K562 (cell line): ENCODE measurements at regions not wholly inside any gene's neighbourhood (a gene's known extent, or its start where the extent isn't known, plus 50 kb on each side); places are given as distances from the start of the nearest gene placed in this dataset.

Source experiments
- ATAC-seq: fragments of 200-7000 bp; cut with Tn5 transposase; 3 replicates; pipeline ENCODE4 v1.9.1; 2020; ENCODE audit warnings: moderate library complexity
- BruUV-seq: library from RNA; stranded (reverse); fragments of 400-500 nt; replicated peaks from 2 replicates; lab custom pipeline; 2021; lab: Mats Ljungman, UMichigan
- CTCF ChIA-PET: fragments of 300-600 bp; formaldehyde crosslinking; extraction: SDS; loops from one replicate; lab custom pipeline; 2021; ENCODE audit warnings: low intra/inter-chr PET ratio; lab: Yijun Ruan, JAX
- POLR2A ChIA-PET: fragments of 300-600, 350-650 bp; sonication (Branson Sonifier 250); formaldehyde crosslinking; extraction: SDS; loops from one replicate; lab custom pipeline; 2021; ENCODE audit warnings: antibody characterized with exemption, inconsistent platforms; lab: Yijun Ruan, JAX
- DNase-seq, 4 experiments: peaks; one replicate each; pipeline versions ENCODE4 v3.0.0 to v3.0.0-alpha.2; 2011 to 2018; ENCODE audit warnings: low spot score in 3 of 4, mixed read lengths in 3 of 4; ENCODE audit errors: extremely low read depth in 1 of 4
- FAIRE-seq: peaks from 2 replicates; lab custom pipeline; 2011; peaks lifted over from hg19 to GRCh38; lab: Jason Lieb, UNC
- H2AFZ ChIP-seq: 2 replicates; pipeline ENCODE4 v1.6.0; 2011; ENCODE audit warnings: low read depth, low read length, control low read depth, inconsistent platforms
- H3K27ac ChIP-seq: fragments of 200-600 bp; 3 replicates; pipeline ENCODE4 v1.8.0; 2011; ENCODE audit warnings: low read depth, mild to moderate bottlenecking, control low read depth, inconsistent platforms, low read length, moderate library complexity, mixed read lengths; ENCODE audit errors: extremely low read depth
- H3K27me3 ChIP-seq, 2 experiments: fragments of 300-600 bp in 1 of 2; 2 replicates in 1 of 2; 3 replicates in 1 of 2; pipeline versions ENCODE4 v1.6.0 to v1.8.0; 2011; ENCODE audit warnings: inconsistent platforms in 2 of 2, low read length in 2 of 2, mild to moderate bottlenecking in 1 of 2, mixed read lengths in 1 of 2, moderate library complexity in 1 of 2; ENCODE audit not compliant: control insufficient read depth in 2 of 2, insufficient read depth in 2 of 2
- H3K36me3 ChIP-seq: fragments of 300-600 bp; 3 replicates; pipeline ENCODE4 v1.8.0; 2011; ENCODE audit warnings: mild to moderate bottlenecking, low read length, inconsistent platforms; ENCODE audit not compliant: control insufficient read depth, insufficient read depth
- H3K4me1 ChIP-seq, 2 experiments: fragments of 200-600 bp in 1 of 2; replicated peaks in 1 of 2; 2 replicates in 1 of 2; 3 replicates in 1 of 2; pipeline versions ENCODE4 v1.5.1 to v1.8.0; 2011; ENCODE audit warnings: inconsistent platforms in 2 of 2, low read length in 2 of 2, mild to moderate bottlenecking in 1 of 2, mixed read lengths in 1 of 2, moderate library complexity in 1 of 2; ENCODE audit not compliant: control insufficient read depth in 2 of 2, insufficient read depth in 2 of 2
- H3K4me2 ChIP-seq: 2 replicates; pipeline ENCODE4 v1.6.1; 2011; ENCODE audit warnings: low read length, control low read depth, inconsistent platforms, mixed read lengths; ENCODE audit not compliant: insufficient read depth
- H3K4me3 ChIP-seq: fragments of 200-600 bp; sonication (generic), shearing (Covaris generic); 2 replicates; pipeline ENCODE4 v1.5.1; 2016; ENCODE audit warnings: control low read depth, inconsistent platforms
- H3K79me2 ChIP-seq: fragments of 200-600 bp; 3 replicates; pipeline ENCODE4 v1.8.0; 2011; ENCODE audit warnings: low read length, inconsistent platforms; ENCODE audit not compliant: control insufficient read depth, insufficient read depth
- H3K9ac ChIP-seq, 2 experiments: 2 replicates each; pipeline versions ENCODE4 v1.6.0 to v1.6.1; 2011; ENCODE audit warnings: low read depth in 2 of 2, low read length in 2 of 2, control low read depth in 1 of 2, inconsistent platforms in 1 of 2, mild to moderate bottlenecking in 1 of 2, mixed read lengths in 1 of 2; ENCODE audit not compliant: insufficient read depth in 1 of 2
- H3K9me1 ChIP-seq: one replicate; pipeline ENCODE4 v1.6.0; 2011; ENCODE audit warnings: inconsistent platforms, mild to moderate bottlenecking, low read length, moderate library complexity; ENCODE audit not compliant: control insufficient read depth, insufficient read depth
- H3K9me3 ChIP-seq: replicated peaks from 2 replicates; pipeline ENCODE4 v1.5.1; 2011; ENCODE audit warnings: low read depth, low read length, inconsistent platforms; ENCODE audit not compliant: control insufficient read depth, insufficient read depth
- H4K20me1 ChIP-seq: replicated peaks from 2 replicates; pipeline ENCODE4 v1.6.1; 2011; ENCODE audit warnings: low read length, inconsistent platforms, mixed read lengths; ENCODE audit not compliant: control insufficient read depth, insufficient read depth
- HDAC1 ChIP-seq, 2 experiments: fragments of 450-650 bp; IDR thresholded peaks; 2 replicates each; pipeline ENCODE4 v1.6.1; 2016 to 2017; ENCODE audit warnings: inconsistent platforms in 1 of 2, mild to moderate bottlenecking in 1 of 2, moderate library complexity in 1 of 2
- HLTF ChIP-seq: fragments of 450-650 bp; IDR thresholded peaks from 2 replicates; pipeline ENCODE4 v1.6.1; 2016
- HNRNPH1 ChIP-seq: fragments of 200-400 bp; formaldehyde crosslinking; optimal IDR thresholded peaks from 2 replicates; pipeline ENCODE3; 2017; ENCODE audit warnings: low read depth, mild to moderate bottlenecking, low read length, moderate library complexity
- MCM3 ChIP-seq: fragments of 450-650 bp; IDR thresholded peaks from 2 replicates; pipeline ENCODE4 v1.6.1; 2016
- NR4A1 ChIP-seq, 2 experiments: fragments of 250-450 bp in 1 of 2; fragments of 450-650 bp in 1 of 2; sonication (Bioruptor Pico) in 1 of 2; IDR thresholded peaks; 2 replicates each; pipeline versions ENCODE4 v1.4.0 to v1.6.1; 2016 to 2020; ENCODE audit warnings: mild to moderate bottlenecking in 2 of 2, missing compliant biosample characterization in 1 of 2, missing genetic modification characterization in 1 of 2, moderate library complexity in 1 of 2
- RBM25 ChIP-seq: fragments of 200-400 bp; formaldehyde crosslinking; IDR thresholded peaks from 2 replicates; pipeline ENCODE4 v1.6.1; 2018; ENCODE audit warnings: low read length, low read depth, moderate library complexity; ENCODE audit not compliant: severe bottlenecking
- SP2 ChIP-seq: IDR thresholded peaks from 2 replicates; pipeline ENCODE4 v1.6.1; 2011; ENCODE audit warnings: mild to moderate bottlenecking, low read depth, low read length, moderate library complexity; ENCODE audit not compliant: poor library complexity, severe bottlenecking; ENCODE audit errors: extremely low read depth
- ZNF785 ChIP-seq: fragments of 250-450 bp; sonication (Bioruptor Pico); IDR thresholded peaks from 2 replicates; pipeline ENCODE4 v1.4.0; 2020; ENCODE audit warnings: mild to moderate bottlenecking
- WGBS: fragments of 100-300 bp; shearing (Covaris generic); methylation state at CpG from one replicate; pipeline ENCODE4 v1.1.6; 2016; ENCODE audit warnings: low coverage, mixed read lengths; ENCODE audit not compliant: insufficient coverage; ENCODE audit errors: missing lambda C conversion rate; 5-methylcytosine and 5-hydroxymethylcytosine counted together
- in situ Hi-C: fragments of 300-500 bp; cut with MboI; formaldehyde crosslinking; loops from 4 replicates; pipeline ENCODE4 v1.15.0; 2018; ENCODE audit warnings: inconsistent platforms, mixed read lengths
- intact Hi-C: fragments of 100-400 bp; cut with micrococcal nuclease; formaldehyde crosslinking; loops from 2 replicates; pipeline ENCODE4 v1.14.2; 2022
- TF ChIP-seq, protein P1 (sequence below): fragments of 250-450 bp; sonication (Bioruptor Pico); IDR thresholded peaks from 2 replicates; pipeline ENCODE4 v1.8.0; 2022; ENCODE audit warnings: inconsistent platforms, mild to moderate bottlenecking, moderate library complexity, borderline replicate concordance
- TF ChIP-seq, protein P2 (sequence below): fragments of 200-800 bp; sonication (Bioruptor generic); IDR thresholded peaks from 2 replicates; pipeline ENCODE4 v1.6.1; 2016; ENCODE audit warnings: missing genetic modification characterization, missing compliant biosample characterization
- TF ChIP-seq, protein P3 (sequence below): fragments of 250-450 bp; sonication (Bioruptor Pico); IDR thresholded peaks from 2 replicates; pipeline ENCODE4 v1.6.1; 2021; ENCODE audit warnings: mild to moderate bottlenecking
- TF ChIP-seq, protein P4 (sequence below): fragments of 250-450 bp; sonication (Bioruptor Pico); IDR thresholded peaks from 2 replicates; pipeline ENCODE4 v1.5.0; 2021
- TF ChIP-seq, protein P5 (sequence below): fragments of 200-400 bp; formaldehyde crosslinking; IDR thresholded peaks from 2 replicates; pipeline ENCODE4 v1.6.1; 2017; ENCODE audit warnings: mild to moderate bottlenecking, low read depth, low read length, moderate library complexity

DNA sequence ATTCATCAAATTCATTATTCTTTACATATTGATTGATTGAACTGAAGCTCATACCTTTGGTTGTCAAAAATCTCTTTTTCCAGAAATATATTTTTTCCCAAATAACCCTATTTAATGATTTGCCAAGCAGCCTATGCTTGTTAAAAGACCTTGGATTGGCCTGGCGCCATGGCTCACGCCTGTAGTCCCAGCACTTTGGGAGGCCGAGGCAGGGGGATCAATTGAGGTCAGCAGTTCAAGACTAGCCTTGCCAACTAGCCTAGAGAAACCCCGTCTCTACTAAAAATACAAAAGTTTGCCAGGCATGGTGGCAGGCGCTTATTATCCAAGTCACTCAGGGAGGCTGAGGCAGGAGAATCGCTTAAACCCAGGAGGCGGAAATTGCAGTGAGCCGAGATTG is 165.1 kb upstream of the MGAT4C start:
- Histone ChIP-seq H3K79me2 (no peaks in the 10 kb centered on the region), H3K4me1 (no peaks in the 10 kb centered on the region), H3K4me3 (no peak overlapping the region), H3K36me3 (no peaks in the 10 kb centered on the region), H3K9me3 (no peaks in the 10 kb centered on the region), H3K27ac (no peak overlapping the region), H3K27me3 (no peaks in the 10 kb centered on the region), H3K9me1 (no peaks in the 10 kb centered on the region), H4K20me1 (no peaks in the 10 kb centered on the region), H3K4me2 (no peak overlapping the region), H2AFZ (no peak overlapping the region), H3K9ac (no peak overlapping the region)
- POLR2A ChIA-PET, result no interaction called here
- ATAC-seq (no peak), FAIRE-seq (no peak), DNase-seq (no peak)
- CTCF ChIA-PET, result no interaction called here
- in situ Hi-C loops (no loop called here), intact Hi-C loops (no loop called here)
- WGBS, result 0% methylated on average over 8 of the region's 8 CpGs
- BruUV-seq, result no TSS peak
- TF ChIP-seq HNRNPH1 (no peak), HDAC1 (IDR thresholded peaks at IDR 0.05) (no peak), SP2 (no peak), ZNF785 (CRISPR knock-in tag) (no peak), HLTF (no peak), RBM25 (no peak), MCM3 (no peak), NR4A1 (CRISPR knock-in tag; IDR thresholded peaks at IDR 0.05) (no peak), NR4A1 (tag; IDR thresholded peaks at IDR 0.05) (no peak)
- TF ChIP-seq, protein P1, sequence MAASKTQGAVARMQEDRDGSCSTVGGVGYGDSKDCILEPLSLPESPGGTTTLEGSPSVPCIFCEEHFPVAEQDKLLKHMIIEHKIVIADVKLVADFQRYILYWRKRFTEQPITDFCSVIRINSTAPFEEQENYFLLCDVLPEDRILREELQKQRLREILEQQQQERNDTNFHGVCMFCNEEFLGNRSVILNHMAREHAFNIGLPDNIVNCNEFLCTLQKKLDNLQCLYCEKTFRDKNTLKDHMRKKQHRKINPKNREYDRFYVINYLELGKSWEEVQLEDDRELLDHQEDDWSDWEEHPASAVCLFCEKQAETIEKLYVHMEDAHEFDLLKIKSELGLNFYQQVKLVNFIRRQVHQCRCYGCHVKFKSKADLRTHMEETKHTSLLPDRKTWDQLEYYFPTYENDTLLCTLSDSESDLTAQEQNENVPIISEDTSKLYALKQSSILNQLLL (CRISPR knock-in tag), result no peak
- TF ChIP-seq, protein P2, sequence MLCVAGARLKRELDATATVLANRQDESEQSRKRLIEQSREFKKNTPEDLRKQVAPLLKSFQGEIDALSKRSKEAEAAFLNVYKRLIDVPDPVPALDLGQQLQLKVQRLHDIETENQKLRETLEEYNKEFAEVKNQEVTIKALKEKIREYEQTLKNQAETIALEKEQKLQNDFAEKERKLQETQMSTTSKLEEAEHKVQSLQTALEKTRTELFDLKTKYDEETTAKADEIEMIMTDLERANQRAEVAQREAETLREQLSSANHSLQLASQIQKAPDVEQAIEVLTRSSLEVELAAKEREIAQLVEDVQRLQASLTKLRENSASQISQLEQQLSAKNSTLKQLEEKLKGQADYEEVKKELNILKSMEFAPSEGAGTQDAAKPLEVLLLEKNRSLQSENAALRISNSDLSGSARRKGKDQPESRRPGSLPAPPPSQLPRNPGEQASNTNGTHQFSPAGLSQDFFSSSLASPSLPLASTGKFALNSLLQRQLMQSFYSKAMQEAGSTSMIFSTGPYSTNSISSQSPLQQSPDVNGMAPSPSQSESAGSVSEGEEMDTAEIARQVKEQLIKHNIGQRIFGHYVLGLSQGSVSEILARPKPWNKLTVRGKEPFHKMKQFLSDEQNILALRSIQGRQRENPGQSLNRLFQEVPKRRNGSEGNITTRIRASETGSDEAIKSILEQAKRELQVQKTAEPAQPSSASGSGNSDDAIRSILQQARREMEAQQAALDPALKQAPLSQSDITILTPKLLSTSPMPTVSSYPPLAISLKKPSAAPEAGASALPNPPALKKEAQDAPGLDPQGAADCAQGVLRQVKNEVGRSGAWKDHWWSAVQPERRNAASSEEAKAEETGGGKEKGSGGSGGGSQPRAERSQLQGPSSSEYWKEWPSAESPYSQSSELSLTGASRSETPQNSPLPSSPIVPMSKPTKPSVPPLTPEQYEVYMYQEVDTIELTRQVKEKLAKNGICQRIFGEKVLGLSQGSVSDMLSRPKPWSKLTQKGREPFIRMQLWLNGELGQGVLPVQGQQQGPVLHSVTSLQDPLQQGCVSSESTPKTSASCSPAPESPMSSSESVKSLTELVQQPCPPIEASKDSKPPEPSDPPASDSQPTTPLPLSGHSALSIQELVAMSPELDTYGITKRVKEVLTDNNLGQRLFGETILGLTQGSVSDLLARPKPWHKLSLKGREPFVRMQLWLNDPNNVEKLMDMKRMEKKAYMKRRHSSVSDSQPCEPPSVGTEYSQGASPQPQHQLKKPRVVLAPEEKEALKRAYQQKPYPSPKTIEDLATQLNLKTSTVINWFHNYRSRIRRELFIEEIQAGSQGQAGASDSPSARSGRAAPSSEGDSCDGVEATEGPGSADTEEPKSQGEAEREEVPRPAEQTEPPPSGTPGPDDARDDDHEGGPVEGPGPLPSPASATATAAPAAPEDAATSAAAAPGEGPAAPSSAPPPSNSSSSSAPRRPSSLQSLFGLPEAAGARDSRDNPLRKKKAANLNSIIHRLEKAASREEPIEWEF (CRISPR knock-in tag), result no peak
- TF ChIP-seq, protein P3, sequence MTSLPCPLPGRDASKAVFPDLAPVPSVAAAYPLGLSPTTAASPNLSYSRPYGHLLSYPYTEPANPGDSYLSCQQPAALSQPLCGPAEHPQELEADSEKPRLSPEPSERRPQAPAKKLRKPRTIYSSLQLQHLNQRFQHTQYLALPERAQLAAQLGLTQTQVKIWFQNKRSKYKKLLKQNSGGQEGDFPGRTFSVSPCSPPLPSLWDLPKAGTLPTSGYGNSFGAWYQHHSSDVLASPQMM (CRISPR knock-in tag), result no peak
- TF ChIP-seq, protein P4, sequence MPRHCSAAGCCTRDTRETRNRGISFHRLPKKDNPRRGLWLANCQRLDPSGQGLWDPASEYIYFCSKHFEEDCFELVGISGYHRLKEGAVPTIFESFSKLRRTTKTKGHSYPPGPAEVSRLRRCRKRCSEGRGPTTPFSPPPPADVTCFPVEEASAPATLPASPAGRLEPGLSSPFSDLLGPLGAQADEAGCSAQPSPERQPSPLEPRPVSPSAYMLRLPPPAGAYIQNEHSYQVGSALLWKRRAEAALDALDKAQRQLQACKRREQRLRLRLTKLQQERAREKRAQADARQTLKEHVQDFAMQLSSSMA (CRISPR knock-in tag), result no peak
- TF ChIP-seq, protein P5, sequence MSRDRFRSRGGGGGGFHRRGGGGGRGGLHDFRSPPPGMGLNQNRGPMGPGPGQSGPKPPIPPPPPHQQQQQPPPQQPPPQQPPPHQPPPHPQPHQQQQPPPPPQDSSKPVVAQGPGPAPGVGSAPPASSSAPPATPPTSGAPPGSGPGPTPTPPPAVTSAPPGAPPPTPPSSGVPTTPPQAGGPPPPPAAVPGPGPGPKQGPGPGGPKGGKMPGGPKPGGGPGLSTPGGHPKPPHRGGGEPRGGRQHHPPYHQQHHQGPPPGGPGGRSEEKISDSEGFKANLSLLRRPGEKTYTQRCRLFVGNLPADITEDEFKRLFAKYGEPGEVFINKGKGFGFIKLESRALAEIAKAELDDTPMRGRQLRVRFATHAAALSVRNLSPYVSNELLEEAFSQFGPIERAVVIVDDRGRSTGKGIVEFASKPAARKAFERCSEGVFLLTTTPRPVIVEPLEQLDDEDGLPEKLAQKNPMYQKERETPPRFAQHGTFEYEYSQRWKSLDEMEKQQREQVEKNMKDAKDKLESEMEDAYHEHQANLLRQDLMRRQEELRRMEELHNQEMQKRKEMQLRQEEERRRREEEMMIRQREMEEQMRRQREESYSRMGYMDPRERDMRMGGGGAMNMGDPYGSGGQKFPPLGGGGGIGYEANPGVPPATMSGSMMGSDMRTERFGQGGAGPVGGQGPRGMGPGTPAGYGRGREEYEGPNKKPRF, result no peak
